HepG2 (cell line): ENCODE measurements at regions not wholly inside any gene's neighbourhood (a gene's known extent, or its start where the extent isn't known, plus 50 kb on each side); places are given as distances from the start of the nearest gene placed in this dataset.

Experiments
- ATF1 ChIP-seq: IDR thresholded peaks from 2 replicates; pipeline ENCODE4 v1.6.1; 2016; ENCODE audit warnings: mild to moderate bottlenecking, control low read depth
- CEBPG ChIP-seq: IDR thresholded peaks from 2 replicates; pipeline ENCODE4 v1.6.1; 2016
- ELF3 ChIP-seq: IDR thresholded peaks from 2 replicates; pipeline ENCODE4 v1.6.1; 2016; ENCODE audit warnings: missing genetic modification reagents, missing compliant biosample characterization
- FOXA3 ChIP-seq: IDR thresholded peaks from 2 replicates; pipeline ENCODE4 v1.6.1; 2016; ENCODE audit warnings: missing genetic modification reagents, missing compliant biosample characterization
- FOXK1 ChIP-seq: sonication (generic); formaldehyde crosslinking; IDR thresholded peaks from 2 replicates; pipeline ENCODE4 v1.4.0; 2020; ENCODE audit warnings: low read depth, missing genetic modification reagents, borderline replicate concordance
- RXRB ChIP-seq: IDR thresholded peaks from 2 replicates; pipeline ENCODE4 v1.6.1; 2016; ENCODE audit warnings: borderline replicate concordance, missing genetic modification reagents, missing compliant biosample characterization
- STAG1 ChIP-seq: sonication (generic); formaldehyde crosslinking; IDR thresholded peaks from 2 replicates; pipeline ENCODE4 v1.4.0; 2020; ENCODE audit warnings: missing genetic modification reagents
- TCF7 ChIP-seq: sonication (generic); IDR thresholded peaks from 2 replicates; pipeline ENCODE4 v1.6.1; 2016; ENCODE audit warnings: antibody characterized with exemption, low read depth
- ZNF280D ChIP-seq: sonication (generic); formaldehyde crosslinking; IDR thresholded peaks from 2 replicates; pipeline ENCODE4 v1.5.1; 2020; ENCODE audit warnings: mild to moderate bottlenecking, missing genetic modification reagents
- ZNF281 ChIP-seq: sonication (generic); formaldehyde crosslinking; IDR thresholded peaks from 2 replicates; pipeline ENCODE4 v1.4.0; 2020; ENCODE audit warnings: missing genetic modification reagents, borderline replicate concordance
- ZNF605 ChIP-seq: sonication (generic); formaldehyde crosslinking; IDR thresholded peaks from 2 replicates; pipeline ENCODE4 v1.8.0; 2022; ENCODE audit warnings: mild to moderate bottlenecking, missing genetic modification reagents
- ZNF652 ChIP-seq: IDR thresholded peaks from 2 replicates; pipeline ENCODE4 v1.6.1; 2016; ENCODE audit warnings: low read depth, borderline replicate concordance
- ZNF704 ChIP-seq: sonication (generic); formaldehyde crosslinking; IDR thresholded peaks from 2 replicates; pipeline ENCODE4 v1.8.1; 2023; ENCODE audit warnings: mild to moderate bottlenecking, inconsistent platforms, moderate library complexity, missing genetic modification reagents, borderline replicate concordance
- ZNF770 ChIP-seq: sonication (generic); formaldehyde crosslinking; IDR thresholded peaks from 2 replicates; pipeline ENCODE4 v1.5.0; 2020; ENCODE audit warnings: mild to moderate bottlenecking, missing genetic modification reagents
- TF ChIP-seq, protein P1 (sequence below): sonication (generic); formaldehyde crosslinking; IDR thresholded peaks from 2 replicates; pipeline ENCODE4 v1.5.0; 2020; ENCODE audit warnings: mild to moderate bottlenecking, missing genetic modification reagents

DNA sequence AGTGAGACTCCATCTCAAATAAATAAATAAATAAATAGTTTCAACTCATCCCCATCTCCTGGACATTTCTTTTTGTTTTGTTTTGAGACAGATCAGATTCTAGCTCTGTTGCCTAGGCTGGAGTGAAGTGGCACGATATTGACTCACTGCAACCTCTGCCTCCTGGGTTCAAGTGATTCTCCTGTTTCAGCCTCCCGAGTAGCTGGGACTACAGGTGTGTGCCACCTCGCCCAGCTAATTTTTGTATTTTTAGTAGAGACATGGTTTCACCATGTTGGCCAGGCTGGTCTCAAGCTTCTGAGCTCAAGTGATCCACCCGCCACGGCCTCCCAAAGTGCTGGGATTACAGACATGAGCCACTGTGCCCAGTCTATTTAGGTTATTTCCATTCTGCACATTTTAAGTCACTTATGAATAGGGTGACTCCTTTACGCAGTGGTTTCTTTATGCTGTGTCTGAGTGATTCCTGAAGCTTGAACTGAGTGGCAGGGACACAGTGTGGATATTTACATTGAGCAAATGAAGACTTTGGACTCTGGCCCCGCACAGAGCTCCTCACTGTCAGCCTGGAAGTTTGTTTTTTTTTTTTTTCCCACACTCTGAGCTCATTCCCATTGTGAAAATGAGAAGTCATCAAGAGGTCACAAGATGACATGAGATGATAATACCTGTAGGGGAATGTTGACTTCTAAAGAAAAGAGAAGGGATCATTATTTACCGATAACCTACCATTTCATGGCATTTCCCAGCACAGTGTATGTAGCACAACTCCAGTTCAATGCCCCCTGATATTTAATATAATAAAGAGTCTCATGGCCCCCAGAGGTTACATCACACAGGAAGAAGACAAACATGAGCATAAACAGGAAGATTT, 72.6 kb downstream of the TBX3 start (continued):
- TF ChIP-seq, protein P1, sequence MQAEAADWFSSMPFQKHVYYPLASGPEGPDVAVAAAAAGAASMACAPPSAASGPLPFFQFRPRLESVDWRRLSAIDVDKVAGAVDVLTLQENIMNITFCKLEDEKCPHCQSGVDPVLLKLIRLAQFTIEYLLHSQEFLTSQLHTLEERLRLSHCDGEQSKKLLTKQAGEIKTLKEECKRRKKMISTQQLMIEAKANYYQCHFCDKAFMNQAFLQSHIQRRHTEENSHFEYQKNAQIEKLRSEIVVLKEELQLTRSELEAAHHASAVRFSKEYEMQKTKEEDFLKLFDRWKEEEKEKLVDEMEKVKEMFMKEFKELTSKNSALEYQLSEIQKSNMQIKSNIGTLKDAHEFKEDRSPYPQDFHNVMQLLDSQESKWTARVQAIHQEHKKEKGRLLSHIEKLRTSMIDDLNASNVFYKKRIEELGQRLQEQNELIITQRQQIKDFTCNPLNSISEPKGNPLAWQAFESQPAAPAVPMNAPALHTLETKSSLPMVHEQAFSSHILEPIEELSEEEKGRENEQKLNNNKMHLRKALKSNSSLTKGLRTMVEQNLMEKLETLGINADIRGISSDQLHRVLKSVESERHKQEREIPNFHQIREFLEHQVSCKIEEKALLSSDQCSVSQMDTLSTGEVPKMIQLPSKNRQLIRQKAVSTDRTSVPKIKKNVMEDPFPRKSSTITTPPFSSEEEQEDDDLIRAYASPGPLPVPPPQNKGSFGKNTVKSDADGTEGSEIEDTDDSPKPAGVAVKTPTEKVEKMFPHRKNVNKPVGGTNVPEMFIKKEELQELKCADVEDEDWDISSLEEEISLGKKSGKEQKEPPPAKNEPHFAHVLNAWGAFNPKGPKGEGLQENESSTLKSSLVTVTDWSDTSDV, result no peak
- TF ChIP-seq TCF7, result peak; percentile 86
- 0 out of 2 replicates have a peak, but pooled peaks have one; percentile 33 for TF ChIP-seq ZNF770 (CRISPR knock-in tag)
- no peak for TF ChIP-seq ZNF704 (CRISPR knock-in tag)
- no peak for TF ChIP-seq ZNF605 (CRISPR knock-in tag)
- peak; percentile 98 for TF ChIP-seq RXRB (CRISPR knock-in tag)
- TF ChIP-seq FOXA3, result peak; percentile 92
- peak; percentile 32; the same call in 1 of the 2 replicates for TF ChIP-seq ZNF652 (CRISPR knock-in tag)
- TF ChIP-seq ZNF280D (CRISPR knock-in tag), result 0 out of 2 replicates have a peak, but pooled peaks have one; percentile 72
- TF ChIP-seq ATF1, result peak; percentile 55; the same call in 1 of the 2 replicates
- TF ChIP-seq ELF3 (CRISPR knock-in tag), result peak; percentile 71
- TF ChIP-seq STAG1, result peak; percentile 9; the same call in 1 of the 2 replicates
- peak; percentile 90 for TF ChIP-seq FOXK1 (CRISPR knock-in tag)
- TF ChIP-seq CEBPG (CRISPR knock-in tag), result peak; percentile 65
- TF ChIP-seq ZNF281 (CRISPR knock-in tag), result no peak
